ENCODE measurements at regions not wholly inside any gene's neighbourhood (a gene's known extent, or its start where the extent isn't known, plus 50 kb on each side); places are given as distances from the start of the nearest gene placed in this dataset.
"Not testable (repeated sequence)": the region's sequence is repeated elsewhere in the genome, so short reads cannot be mapped to it uniquely, and the experiment has no call there.

DNA sequence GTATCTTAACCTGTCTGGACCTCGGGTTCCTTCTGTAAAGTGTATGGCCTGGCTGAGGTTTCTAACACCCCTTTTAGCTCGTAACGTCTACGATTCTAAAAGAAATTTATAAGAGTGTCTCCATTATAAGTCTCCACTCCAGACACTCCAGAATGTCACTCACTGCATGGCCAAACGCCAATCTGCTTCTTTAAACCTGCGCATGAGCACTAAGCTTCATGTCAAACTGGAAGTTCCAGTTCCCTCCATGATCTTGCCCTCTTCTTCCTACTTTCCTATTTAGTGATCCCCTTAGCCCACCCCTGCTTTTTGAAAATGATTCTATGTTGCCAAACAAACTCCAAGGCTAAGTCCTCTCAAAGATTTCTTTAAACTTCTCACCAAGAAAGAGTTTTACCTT is 241.4 kb upstream of the NPVF start:
- H3K9ac ChIP-seq (ENCODE audit: low read length), result no peak overlapping the region
- H2BK15ac ChIP-seq (replicated peaks; ENCODE audit: low read depth), result no peak overlapping the region
- H3K18ac ChIP-seq (ENCODE audit: low read length), result no peak overlapping the region
- H3K23ac ChIP-seq (ENCODE audit: low read length), result no peak overlapping the region
- no peak overlapping the region for H3K27ac ChIP-seq (ENCODE audit: low read depth, low read length)
- no peak overlapping the region for H3K4ac ChIP-seq (ENCODE audit: low read depth, low read length)
- H3K79me1 ChIP-seq (ENCODE audit: low read length), result no peaks in the 10 kb centered on the region
- H2BK5ac ChIP-seq (ENCODE audit: low read length), result no peak overlapping the region
- no peak overlapping the region for H2BK120ac ChIP-seq (ENCODE audit: low read depth, low read length)
- no peaks in the 10 kb centered on the region for H3K27me3 ChIP-seq (ENCODE audit: insufficient read depth, low read length, poor library complexity)
- H3K79me2 ChIP-seq (ENCODE audit: control insufficient read depth, insufficient read depth, low read length), result no peaks in the 10 kb centered on the region
- no peak overlapping the region for H4K5ac ChIP-seq (ENCODE audit: low read length)
- H3K56ac ChIP-seq (ENCODE audit: low read length), result no peak overlapping the region
- H3K4me2 ChIP-seq (ENCODE audit: low read length), result no peak overlapping the region
- no peak overlapping the region for H4K8ac ChIP-seq (ENCODE audit: low read depth, low read length)
- DNase-seq, result no peak
- no peaks in the 10 kb centered on the region for H3K36me3 ChIP-seq (ENCODE audit: control insufficient read depth, insufficient read depth, low read length)
- H2AK5ac ChIP-seq (ENCODE audit: low read length), result no peak overlapping the region
- H3K4me3 ChIP-seq (ENCODE audit: low read length), result no peak overlapping the region
- H3K4me1 ChIP-seq (ENCODE audit: control insufficient read depth, low read depth, low read length), result no peaks in the 10 kb centered on the region
- no CpG with 5 or more reads among the region's 6 CpGs for WGBS (ENCODE audit: extremely low coverage, insufficient coverage, low lambda C conversion rate)

DNA sequence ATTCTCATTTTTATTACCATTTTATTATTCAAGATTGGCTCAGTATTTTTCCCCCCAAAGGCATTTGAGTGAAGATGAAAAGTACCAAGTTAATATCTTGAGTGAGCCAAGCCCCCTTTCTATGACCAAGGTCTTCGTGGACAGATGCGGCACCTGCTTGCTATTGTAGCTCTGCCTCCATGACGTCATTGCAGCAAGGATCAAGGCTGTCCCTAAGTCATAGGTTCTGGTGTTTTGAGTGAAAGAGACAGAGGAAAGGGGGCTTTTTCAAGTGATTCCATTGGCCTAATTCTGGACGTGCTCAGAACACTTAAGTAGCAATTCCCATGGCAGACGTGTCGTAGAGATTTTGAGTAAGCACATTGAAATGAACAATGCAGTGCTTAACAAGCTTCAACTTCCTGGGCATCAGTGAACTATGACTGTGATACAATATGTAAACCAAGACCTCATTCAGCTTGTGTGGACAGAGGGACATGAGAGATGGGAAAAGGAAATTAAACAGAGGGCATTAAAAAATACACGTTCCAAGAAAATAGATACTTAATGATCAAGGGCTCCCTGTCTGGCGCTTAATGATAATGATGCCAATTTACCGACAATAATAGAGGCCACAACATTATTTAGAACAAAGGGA is 248.7 kb upstream of the NPVF start:
- Histone ChIP-seq H2BK120ac (ENCODE audit: low read depth, low read length) (no peak overlapping the region), H3K27ac (ENCODE audit: low read depth, low read length) (no peak overlapping the region), H3K9ac (ENCODE audit: low read length) (no peak overlapping the region), H3K4me1 (ENCODE audit: control insufficient read depth, low read depth, low read length) (no peaks in the 10 kb centered on the region), H2BK15ac (replicated peaks; ENCODE audit: low read depth) (no peak overlapping the region), H3K18ac (ENCODE audit: low read length) (no peak overlapping the region), H4K5ac (ENCODE audit: low read length) (no peak overlapping the region), H3K4ac (ENCODE audit: low read depth, low read length) (no peak overlapping the region), H3K4me3 (ENCODE audit: low read length) (no peak overlapping the region), H3K23ac (ENCODE audit: low read length) (no peak overlapping the region), H4K8ac (ENCODE audit: low read depth, low read length) (no peak overlapping the region), H3K4me2 (ENCODE audit: low read length) (no peak overlapping the region), H3K79me1 (ENCODE audit: low read length) (no peaks in the 10 kb centered on the region), H2AK5ac (ENCODE audit: low read length) (no peak overlapping the region), H3K56ac (ENCODE audit: low read length) (no peak overlapping the region), H3K27me3 (ENCODE audit: insufficient read depth, low read length, poor library complexity) (no peaks in the 10 kb centered on the region), H3K36me3 (ENCODE audit: control insufficient read depth, insufficient read depth, low read length) (no peaks in the 10 kb centered on the region), H2BK5ac (ENCODE audit: low read length) (no peak overlapping the region), H3K79me2 (ENCODE audit: control insufficient read depth, insufficient read depth, low read length) (no peaks in the 10 kb centered on the region)
- WGBS (ENCODE audit: extremely low coverage, insufficient coverage, low lambda C conversion rate), result no CpG with 5 or more reads among the region's 9 CpGs
- no peak for DNase-seq

DNA sequence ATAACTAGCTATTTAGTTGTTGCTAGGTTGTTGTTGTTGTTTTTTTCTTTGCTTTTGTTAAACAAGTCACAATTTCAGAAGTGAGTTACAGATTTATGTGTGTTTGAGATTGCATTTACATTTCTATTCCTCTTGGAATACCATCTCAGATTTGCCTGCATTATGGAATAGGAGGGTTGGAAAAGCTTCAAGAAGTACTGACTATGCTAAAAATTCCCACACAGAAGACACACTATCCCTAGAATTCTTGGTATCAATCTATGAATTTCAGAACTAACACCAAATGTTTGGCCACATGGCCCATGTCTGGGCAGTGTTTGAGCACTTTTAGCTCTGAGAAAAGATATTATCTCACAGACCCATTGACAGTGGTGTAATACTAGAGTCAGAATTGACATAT is 249.9 kb upstream of the NPVF start:
- not testable (repeated sequence) for H4K5ac ChIP-seq (ENCODE audit: low read length); DNase-seq; H2BK15ac ChIP-seq (replicated peaks; ENCODE audit: low read depth); H3K9ac ChIP-seq (ENCODE audit: low read length); H2BK5ac ChIP-seq (ENCODE audit: low read length); H3K4ac ChIP-seq (ENCODE audit: low read depth, low read length); H2BK120ac ChIP-seq (ENCODE audit: low read depth, low read length); H4K8ac ChIP-seq (ENCODE audit: low read depth, low read length); H3K27ac ChIP-seq (ENCODE audit: low read depth, low read length); H3K79me2 ChIP-seq (ENCODE audit: control insufficient read depth, insufficient read depth, low read length); H3K18ac ChIP-seq (ENCODE audit: low read length); H3K79me1 ChIP-seq (ENCODE audit: low read length); H3K56ac ChIP-seq (ENCODE audit: low read length); H3K23ac ChIP-seq (ENCODE audit: low read length); H3K4me3 ChIP-seq (ENCODE audit: low read length); H3K4me2 ChIP-seq (ENCODE audit: low read length); H3K36me3 ChIP-seq (ENCODE audit: control insufficient read depth, insufficient read depth, low read length); H3K27me3 ChIP-seq (ENCODE audit: insufficient read depth, low read length, poor library complexity); H2AK5ac ChIP-seq (ENCODE audit: low read length); H3K4me1 ChIP-seq (ENCODE audit: control insufficient read depth, low read depth, low read length)

DNA sequence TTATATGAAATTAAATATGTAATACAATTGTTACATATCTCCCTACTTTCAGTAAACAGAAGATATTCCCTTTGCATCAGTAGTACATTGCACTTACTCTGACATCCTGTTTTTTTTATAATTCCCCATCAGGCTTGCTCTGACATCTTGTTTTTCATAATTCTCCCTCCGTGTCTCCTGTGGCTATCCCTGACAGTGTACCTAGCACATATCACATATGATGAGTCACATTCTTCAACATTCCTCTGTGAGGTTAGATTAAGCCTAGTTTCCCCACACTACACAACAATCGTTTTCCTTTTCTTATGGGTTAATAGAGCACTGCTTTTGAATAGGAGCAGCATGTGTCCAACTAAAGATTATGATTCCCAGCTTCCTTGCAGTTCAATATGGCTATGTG is 250.6 kb upstream of the NPVF start:
- Histone ChIP-seq H4K8ac (ENCODE audit: low read depth, low read length) (no peak overlapping the region), H3K27me3 (ENCODE audit: insufficient read depth, low read length, poor library complexity) (no peaks in the 10 kb centered on the region), H2BK5ac (ENCODE audit: low read length) (no peak overlapping the region), H3K4me3 (ENCODE audit: low read length) (no peak overlapping the region), H3K4ac (ENCODE audit: low read depth, low read length) (no peak overlapping the region), H3K9ac (ENCODE audit: low read length) (no peak overlapping the region), H2AK5ac (ENCODE audit: low read length) (no peak overlapping the region), H3K56ac (ENCODE audit: low read length) (no peak overlapping the region), H3K79me2 (ENCODE audit: control insufficient read depth, insufficient read depth, low read length) (no peaks in the 10 kb centered on the region), H3K79me1 (ENCODE audit: low read length) (no peaks in the 10 kb centered on the region), H3K4me2 (ENCODE audit: low read length) (no peak overlapping the region), H3K27ac (ENCODE audit: low read depth, low read length) (no peak overlapping the region), H2BK15ac (replicated peaks; ENCODE audit: low read depth) (no peak overlapping the region), H3K36me3 (ENCODE audit: control insufficient read depth, insufficient read depth, low read length) (no peaks in the 10 kb centered on the region), H3K23ac (ENCODE audit: low read length) (no peak overlapping the region), H3K18ac (ENCODE audit: low read length) (no peak overlapping the region), H2BK120ac (ENCODE audit: low read depth, low read length) (no peak overlapping the region), H4K5ac (ENCODE audit: low read length) (no peak overlapping the region), H3K4me1 (ENCODE audit: control insufficient read depth, low read depth, low read length) (no peaks in the 10 kb centered on the region)
- no peak for DNase-seq
- no CpG with 5 or more reads among the region's 2 CpGs for WGBS (ENCODE audit: extremely low coverage, insufficient coverage, low lambda C conversion rate)

DNA sequence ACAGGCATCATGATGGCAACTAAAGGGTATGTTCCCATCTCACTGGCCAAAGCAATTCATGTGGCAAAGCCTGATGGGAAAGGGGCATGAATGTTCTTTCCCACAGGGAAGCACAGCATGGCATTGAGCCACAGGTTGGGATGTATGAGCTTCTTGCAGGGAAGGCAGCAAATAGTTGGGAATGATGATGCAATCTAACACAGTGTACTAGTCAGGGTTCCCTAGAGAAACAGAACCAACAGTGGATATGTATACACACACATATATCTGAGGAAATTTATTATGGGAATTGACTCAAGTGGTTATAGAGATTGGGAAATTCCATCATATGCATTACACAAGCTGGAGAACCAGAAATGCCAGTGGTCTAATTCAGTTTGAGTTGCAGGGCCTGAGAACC is 253.6 kb upstream of the NPVF start:
- H3K4me3 ChIP-seq (ENCODE audit: low read length), result no peak overlapping the region
- no peaks in the 10 kb centered on the region for H3K79me1 ChIP-seq (ENCODE audit: low read length)
- H3K23ac ChIP-seq (ENCODE audit: low read length), result no peak overlapping the region
- H3K9ac ChIP-seq (ENCODE audit: low read length), result no peak overlapping the region
- no peak overlapping the region for H2BK15ac ChIP-seq (replicated peaks; ENCODE audit: low read depth)
- H2AK5ac ChIP-seq (ENCODE audit: low read length), result no peak overlapping the region
- H3K27ac ChIP-seq (ENCODE audit: low read depth, low read length), result no peak overlapping the region
- no peak overlapping the region for H4K5ac ChIP-seq (ENCODE audit: low read length)
- H3K79me2 ChIP-seq (ENCODE audit: control insufficient read depth, insufficient read depth, low read length), result no peaks in the 10 kb centered on the region
- H3K4me1 ChIP-seq (ENCODE audit: control insufficient read depth, low read depth, low read length), result no peaks in the 10 kb centered on the region
- no peak overlapping the region for H3K4ac ChIP-seq (ENCODE audit: low read depth, low read length)
- no peak overlapping the region for H2BK5ac ChIP-seq (ENCODE audit: low read length)
- no peak overlapping the region for H2BK120ac ChIP-seq (ENCODE audit: low read depth, low read length)
- no peak overlapping the region for H4K8ac ChIP-seq (ENCODE audit: low read depth, low read length)
- DNase-seq, result no peak
- no peaks in the 10 kb centered on the region for H3K36me3 ChIP-seq (ENCODE audit: control insufficient read depth, insufficient read depth, low read length)
- no peak overlapping the region for H3K18ac ChIP-seq (ENCODE audit: low read length)
- H3K56ac ChIP-seq (ENCODE audit: low read length), result no peak overlapping the region
- H3K4me2 ChIP-seq (ENCODE audit: low read length), result no peak overlapping the region
- H3K27me3 ChIP-seq (ENCODE audit: insufficient read depth, low read length, poor library complexity), result no peaks in the 10 kb centered on the region

DNA sequence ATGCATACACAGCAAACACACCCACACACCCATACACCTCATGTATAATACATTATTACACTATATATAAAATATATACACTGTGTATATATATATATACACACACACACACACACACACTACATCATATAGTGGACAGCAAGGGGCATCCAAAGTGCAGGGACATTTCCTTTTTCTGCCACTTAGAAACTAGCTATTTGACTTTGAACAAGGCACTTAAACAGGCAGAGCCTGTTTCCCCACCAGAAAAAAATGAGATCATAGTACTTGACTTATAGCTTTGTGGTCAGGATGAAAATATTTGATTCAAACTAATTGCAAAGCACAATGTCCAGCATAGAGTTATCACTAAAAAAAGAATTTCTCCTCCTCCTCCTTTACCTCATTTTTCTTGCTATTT is 254.3 kb upstream of the NPVF start:
- H3K18ac ChIP-seq (ENCODE audit: low read length), result no peak overlapping the region
- no peak overlapping the region for H3K4ac ChIP-seq (ENCODE audit: low read depth, low read length)
- no peak overlapping the region for H3K4me2 ChIP-seq (ENCODE audit: low read length)
- H3K79me1 ChIP-seq (ENCODE audit: low read length), result no peaks in the 10 kb centered on the region
- DNase-seq, result no peak
- H3K56ac ChIP-seq (ENCODE audit: low read length), result no peak overlapping the region
- no peak overlapping the region for H2BK120ac ChIP-seq (ENCODE audit: low read depth, low read length)
- H3K36me3 ChIP-seq (ENCODE audit: control insufficient read depth, insufficient read depth, low read length), result no peaks in the 10 kb centered on the region
- H3K27ac ChIP-seq (ENCODE audit: low read depth, low read length), result no peak overlapping the region
- no peak overlapping the region for H2BK15ac ChIP-seq (replicated peaks; ENCODE audit: low read depth)
- no peak overlapping the region for H4K5ac ChIP-seq (ENCODE audit: low read length)
- H3K4me3 ChIP-seq (ENCODE audit: low read length), result no peak overlapping the region
- H2BK5ac ChIP-seq (ENCODE audit: low read length), result no peak overlapping the region
- no peaks in the 10 kb centered on the region for H3K79me2 ChIP-seq (ENCODE audit: control insufficient read depth, insufficient read depth, low read length)
- H2AK5ac ChIP-seq (ENCODE audit: low read length), result no peak overlapping the region
- no peaks in the 10 kb centered on the region for H3K27me3 ChIP-seq (ENCODE audit: insufficient read depth, low read length, poor library complexity)
- H4K8ac ChIP-seq (ENCODE audit: low read depth, low read length), result no peak overlapping the region
- no peaks in the 10 kb centered on the region for H3K4me1 ChIP-seq (ENCODE audit: control insufficient read depth, low read depth, low read length)
- no peak overlapping the region for H3K23ac ChIP-seq (ENCODE audit: low read length)
- H3K9ac ChIP-seq (ENCODE audit: low read length), result no peak overlapping the region
